ENCODE measurements at regions not wholly inside any gene's neighbourhood (a gene's known extent, or its start where the extent isn't known, plus 50 kb on each side); places are given as distances from the start of the nearest gene placed in this dataset.

DNA sequence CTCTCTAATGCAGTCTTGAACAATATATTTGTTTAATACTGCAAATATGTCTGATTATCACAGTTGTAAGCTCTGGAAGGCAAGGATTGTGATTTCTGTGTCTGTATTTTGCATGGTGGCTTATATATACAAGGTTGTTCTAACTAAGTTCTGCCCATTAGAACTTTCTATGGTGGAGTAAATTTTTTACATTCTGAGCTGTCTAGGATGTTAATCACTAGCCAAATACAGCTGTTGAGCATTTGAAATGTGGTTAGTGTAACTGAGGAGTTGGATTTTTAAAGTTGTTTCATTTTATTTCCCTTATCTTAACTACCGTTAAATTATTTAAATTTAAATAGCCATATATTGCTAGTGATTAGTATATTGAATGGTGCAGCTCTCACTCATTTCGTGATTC is 64.3 kb upstream of the DMRTA1 start:
- Histone ChIP-seq H3K4me1 (no peaks in the 10 kb centered on the region), H3K4me3 (no peak overlapping the region), H3K9me3 (no peaks in the 10 kb centered on the region), H3K4me2 (no peak overlapping the region), H3K27ac (no peak overlapping the region)
- WGBS (ENCODE audit: missing lambda C conversion rate): 71% methylated on average over 2 of the region's 2 CpGs
- TF ChIP-seq CEBPB (IDR thresholded peaks at IDR 0.05): no peak
- no peak for TF ChIP-seq HOXB13 (CRISPR knock-in tag; IDR thresholded peaks at IDR 0.05; ENCODE audit: low read depth)
- TF ChIP-seq RNF2 (IDR thresholded peaks at IDR 0.05; ENCODE audit: borderline replicate concordance, low read depth): no peak
- TF ChIP-seq HDAC2 (IDR thresholded peaks at IDR 0.05): no peak
- no peak for TF ChIP-seq FOSL2 (IDR thresholded peaks at IDR 0.05)
- no peak for TF ChIP-seq FOSL2 (CRISPR knock-in tag; IDR thresholded peaks at IDR 0.05)
- TF ChIP-seq POLR2AphosphoS2 (conservative IDR thresholded peaks at IDR 0.05; ENCODE audit: low read length): no peak
- TF ChIP-seq NR3C1 (IDR thresholded peaks at IDR 0.05): no peak
- TF ChIP-seq HOXA7 (CRISPR knock-in tag; IDR thresholded peaks at IDR 0.05): no peak
- TF ChIP-seq REST (IDR thresholded peaks at IDR 0.05): no peak
- no peak for TF ChIP-seq ZSCAN20 (CRISPR knock-in tag; IDR thresholded peaks at IDR 0.05)
- no peak for TF ChIP-seq MAZ (IDR thresholded peaks at IDR 0.05; ENCODE audit: borderline replicate concordance, low read depth, low read length)
- TF ChIP-seq GATA3 (IDR thresholded peaks at IDR 0.05; ENCODE audit: borderline replicate concordance): no peak
- TF ChIP-seq EHF (CRISPR knock-in tag; IDR thresholded peaks at IDR 0.05): no peak
- no peak for TF ChIP-seq ZC3H11A (IDR thresholded peaks at IDR 0.05)
- TF ChIP-seq NPAS2 (CRISPR knock-in tag; IDR thresholded peaks at IDR 0.05; ENCODE audit: borderline replicate concordance): no peak
- no peak for TF ChIP-seq MYC (IDR thresholded peaks at IDR 0.05; ENCODE audit: borderline replicate concordance, low read length)
- TF ChIP-seq NFE2L2 (conservative IDR thresholded peaks at IDR 0.05; ENCODE audit: low read length): no peak
- TF ChIP-seq JUN (IDR thresholded peaks at IDR 0.05): no peak
- no peak for TF ChIP-seq HEYL (CRISPR knock-in tag; IDR thresholded peaks at IDR 0.05)
- ATAC-seq: no peak
- ChIA-PET CTCF (no interaction called here), POLR2A (no interaction called here)
- no peak for DNase-seq (ENCODE audit: low read depth in 1 of 2, low spot score in 1 of 2)
- no peak for FAIRE-seq

GRCh38 chr9:22383718-22384117 is 62.9 kb upstream of the DMRTA1 start:
- H3K4me1 ChIP-seq: no peaks in the 10 kb centered on the region
- no peak for FAIRE-seq
- POLR2A ChIA-PET: no interaction called here

More at GRCh38 chr9:22383718-22384117, 62.9 kb upstream of the DMRTA1 start:
- CTCF ChIA-PET: no interaction called here
- WGBS (ENCODE audit: missing lambda C conversion rate): 44% methylated on average over 2 of the region's 2 CpGs
- Histone ChIP-seq H3K27ac (no peak overlapping the region), H3K4me3 (no peak overlapping the region), H3K9me3 (no peaks in the 10 kb centered on the region), H3K4me2 (no peak overlapping the region)
- no peak for TF ChIP-seq CBX8 (IDR thresholded peaks at IDR 0.05)
- TF ChIP-seq MAX (IDR thresholded peaks at IDR 0.05): no peak
- TF ChIP-seq MYC (IDR thresholded peaks at IDR 0.05; ENCODE audit: borderline replicate concordance, low read length): no peak
- TF ChIP-seq SREBF2 (IDR thresholded peaks at IDR 0.05): no peak
- no peak for TF ChIP-seq CHD4 (IDR thresholded peaks at IDR 0.05; ENCODE audit: borderline replicate concordance)
- no peak for TF ChIP-seq ELK1 (IDR thresholded peaks at IDR 0.05; ENCODE audit: low read depth, low read length)
- TF ChIP-seq ZNF302 (CRISPR knock-in tag; IDR thresholded peaks at IDR 0.05): no peak
- TF ChIP-seq KDM5A (IDR thresholded peaks at IDR 0.05): no peak
- TF ChIP-seq, protein P1, sequence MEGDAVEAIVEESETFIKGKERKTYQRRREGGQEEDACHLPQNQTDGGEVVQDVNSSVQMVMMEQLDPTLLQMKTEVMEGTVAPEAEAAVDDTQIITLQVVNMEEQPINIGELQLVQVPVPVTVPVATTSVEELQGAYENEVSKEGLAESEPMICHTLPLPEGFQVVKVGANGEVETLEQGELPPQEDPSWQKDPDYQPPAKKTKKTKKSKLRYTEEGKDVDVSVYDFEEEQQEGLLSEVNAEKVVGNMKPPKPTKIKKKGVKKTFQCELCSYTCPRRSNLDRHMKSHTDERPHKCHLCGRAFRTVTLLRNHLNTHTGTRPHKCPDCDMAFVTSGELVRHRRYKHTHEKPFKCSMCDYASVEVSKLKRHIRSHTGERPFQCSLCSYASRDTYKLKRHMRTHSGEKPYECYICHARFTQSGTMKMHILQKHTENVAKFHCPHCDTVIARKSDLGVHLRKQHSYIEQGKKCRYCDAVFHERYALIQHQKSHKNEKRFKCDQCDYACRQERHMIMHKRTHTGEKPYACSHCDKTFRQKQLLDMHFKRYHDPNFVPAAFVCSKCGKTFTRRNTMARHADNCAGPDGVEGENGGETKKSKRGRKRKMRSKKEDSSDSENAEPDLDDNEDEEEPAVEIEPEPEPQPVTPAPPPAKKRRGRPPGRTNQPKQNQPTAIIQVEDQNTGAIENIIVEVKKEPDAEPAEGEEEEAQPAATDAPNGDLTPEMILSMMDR (IDR thresholded peaks at IDR 0.05): no peak
- TF ChIP-seq CBX2 (IDR thresholded peaks at IDR 0.05; ENCODE audit: borderline replicate concordance, low read depth): no peak
- no peak for TF ChIP-seq ZSCAN20 (CRISPR knock-in tag; IDR thresholded peaks at IDR 0.05)
- TF ChIP-seq KDM1A (IDR thresholded peaks at IDR 0.05; ENCODE audit: low read depth): no peak
- no peak for TF ChIP-seq MAFK (IDR thresholded peaks at IDR 0.05; ENCODE audit: partially characterized antibody)
- TF ChIP-seq, protein P2, sequence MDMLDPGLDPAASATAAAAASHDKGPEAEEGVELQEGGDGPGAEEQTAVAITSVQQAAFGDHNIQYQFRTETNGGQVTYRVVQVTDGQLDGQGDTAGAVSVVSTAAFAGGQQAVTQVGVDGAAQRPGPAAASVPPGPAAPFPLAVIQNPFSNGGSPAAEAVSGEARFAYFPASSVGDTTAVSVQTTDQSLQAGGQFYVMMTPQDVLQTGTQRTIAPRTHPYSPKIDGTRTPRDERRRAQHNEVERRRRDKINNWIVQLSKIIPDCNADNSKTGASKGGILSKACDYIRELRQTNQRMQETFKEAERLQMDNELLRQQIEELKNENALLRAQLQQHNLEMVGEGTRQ (IDR thresholded peaks at IDR 0.05): no peak
- ATAC-seq (no peak), DNase-seq (ENCODE audit: low read depth in 1 of 2, low spot score in 1 of 2) (no peak)

Measured in A549 (cell line).